Neural cell (in vitro differentiated cells): ENCODE measurements at regions not wholly inside any gene's neighbourhood (a gene's known extent, or its start where the extent isn't known, plus 50 kb on each side); places are given as distances from the start of the nearest gene placed in this dataset.

Source experiments
- H2AFZ ChIP-seq: fragments of 200-600, 300-800 bp; sonication (generic), shearing (Covaris generic); 2 replicates; pipeline ENCODE4 v1.6.0; 2014; ENCODE audit warnings: low read depth, mild to moderate bottlenecking, antibody characterized with exemption, low read length, moderate library complexity
- H3F3A ChIP-seq: fragments of 200-600 bp; shearing (Covaris generic); 2 replicates; pipeline ENCODE4 v1.6.1; 2016; ENCODE audit warnings: mild to moderate bottlenecking, moderate library complexity, mixed read lengths, antibody characterized with exemption, low read length; ENCODE audit not compliant: insufficient read depth, poor library complexity, severe bottlenecking
- H3K27ac ChIP-seq: fragments of 200-600, 300-800 bp; sonication (generic), shearing (Covaris generic); 2 replicates; pipeline ENCODE4 v1.5.1; 2014; ENCODE audit warnings: mild to moderate bottlenecking, low read length, moderate library complexity
- H3K27me3 ChIP-seq: fragments of 300-800, 200-600 bp; sonication (generic), shearing (Covaris generic); 2 replicates; pipeline ENCODE4 v1.6.0; 2014; ENCODE audit warnings: mild to moderate bottlenecking, low read depth, low read length, moderate library complexity; ENCODE audit not compliant: insufficient read depth
- H3K36me3 ChIP-seq: fragments of 300-800, 200-600 bp; sonication (generic), shearing (Covaris generic); 2 replicates; pipeline ENCODE4 v1.5.1; 2014; ENCODE audit warnings: mild to moderate bottlenecking, antibody characterized with exemption, low read length, moderate library complexity; ENCODE audit not compliant: insufficient read depth
- H3K4me2 ChIP-seq: fragments of 300-800, 200-600 bp; sonication (generic), shearing (Covaris generic); 2 replicates; pipeline ENCODE4 v1.6.0; 2014; ENCODE audit warnings: mild to moderate bottlenecking, low read length
- H3K4me3 ChIP-seq: fragments of 300-800, 200-600 bp; sonication (generic), shearing (Covaris generic); 2 replicates; pipeline ENCODE4 v1.5.1; 2014; ENCODE audit warnings: mild to moderate bottlenecking, low read length, moderate library complexity
- H3K79me2 ChIP-seq: fragments of 200-600 bp; shearing (Covaris generic); replicated peaks from 2 replicates; pipeline ENCODE4 v1.6.0; 2014; ENCODE audit warnings: mild to moderate bottlenecking, low read length, moderate library complexity; ENCODE audit not compliant: insufficient read depth
- H3K9ac ChIP-seq: fragments of 300-800, 200-600 bp; sonication (generic), shearing (Covaris generic); 2 replicates; pipeline ENCODE4 v1.6.1; 2016; ENCODE audit warnings: mild to moderate bottlenecking, low read length, mixed read lengths
- H3K9me2 ChIP-seq: fragments of 200-600 bp; shearing (Covaris generic); 2 replicates; pipeline ENCODE4 v1.6.1; 2016; ENCODE audit warnings: mild to moderate bottlenecking, low read length, mixed read lengths; ENCODE audit not compliant: insufficient read depth
- H3K9me3 ChIP-seq: fragments of 200-600, 300-800 bp; sonication (generic), shearing (Covaris generic); 2 replicates; pipeline ENCODE4 v1.6.1; 2016; ENCODE audit warnings: mild to moderate bottlenecking, mixed run types, low read length, moderate library complexity, mixed read lengths
- H4K20me1 ChIP-seq: fragments of 200-600 bp; shearing (Covaris generic); 2 replicates; pipeline ENCODE4 v1.6.1; 2016; ENCODE audit warnings: mild to moderate bottlenecking, mixed run types; ENCODE audit not compliant: insufficient read depth
- CTCF ChIP-seq: fragments of 450-650 bp; IDR thresholded peaks from 2 replicates; pipeline ENCODE4 v1.5.1; 2014; ENCODE audit warnings: antibody characterized with exemption, mild to moderate bottlenecking, moderate library complexity; ENCODE audit not compliant: poor library complexity, severe bottlenecking
- EP300 ChIP-seq: fragments of 450-650 bp; conservative IDR thresholded peaks from 2 replicates; pipeline ENCODE4 v1.6.1; 2014; ENCODE audit warnings: antibody characterized with exemption, mild to moderate bottlenecking, moderate library complexity; ENCODE audit not compliant: poor library complexity, severe bottlenecking
- EZH2 ChIP-seq: fragments of 200-600, 300-800 bp; shearing (Covaris generic), sonication (generic); IDR thresholded peaks from 2 replicates; pipeline ENCODE4 v1.6.1; 2014; ENCODE audit warnings: antibody characterized with exemption, low read length, borderline replicate concordance, mild to moderate bottlenecking; ENCODE audit not compliant: insufficient read depth, poor library complexity, severe bottlenecking
- MXI1 ChIP-seq: fragments of 450-650 bp; conservative IDR thresholded peaks from 2 replicates; pipeline ENCODE4 v1.6.1; 2014; ENCODE audit warnings: antibody characterized with exemption, mild to moderate bottlenecking; ENCODE audit not compliant: poor library complexity, severe bottlenecking
- POLR2AphosphoS5 ChIP-seq: IDR thresholded peaks from 2 replicates; pipeline ENCODE4 v1.6.1; 2012
- RAD21 ChIP-seq: fragments of 450-650 bp; conservative IDR thresholded peaks from 2 replicates; pipeline ENCODE4 v1.6.1; 2014; ENCODE audit warnings: antibody characterized with exemption, mild to moderate bottlenecking, moderate library complexity
- REST ChIP-seq: IDR thresholded peaks from 2 replicates; pipeline ENCODE4 v1.6.1; 2012; ENCODE audit warnings: borderline replicate concordance
- SMC3 ChIP-seq: fragments of 450-650 bp; conservative IDR thresholded peaks from 2 replicates; pipeline ENCODE4 v1.6.1; 2014; ENCODE audit warnings: antibody characterized with exemption, mild to moderate bottlenecking, moderate library complexity; ENCODE audit not compliant: poor library complexity
- TAF1 ChIP-seq: IDR thresholded peaks from 2 replicates; pipeline ENCODE4 v1.6.1; 2012; ENCODE audit warnings: low read depth

GRCh38 chr6:1136827-1137226, 175.1 kb upstream of the FOXQ1 start:
- Histone ChIP-seq H3K4me2 (no peak overlapping the region), H3K9me3 (no peaks in the 10 kb centered on the region), H3K4me3 (no peak overlapping the region), H3K9me2 (no peaks in the 10 kb centered on the region), H2AFZ (no peak overlapping the region), H3K79me2 (no peaks in the 10 kb centered on the region), H3K27me3 (no peaks in the 10 kb centered on the region), H4K20me1 (no peaks in the 10 kb centered on the region), H3K9ac (no peak overlapping the region), H3K27ac (no peak overlapping the region), H3F3A (no peaks in the 10 kb centered on the region), H3K36me3 (no peaks in the 10 kb centered on the region)
- TF ChIP-seq POLR2AphosphoS5 = no peak
- TF ChIP-seq REST = no peak
- no peak for TF ChIP-seq TAF1
- no peak for TF ChIP-seq MXI1
- TF ChIP-seq CTCF = no peak
- TF ChIP-seq SMC3 = no peak
- TF ChIP-seq EP300 = no peak
- no peak for TF ChIP-seq RAD21
- no peak for TF ChIP-seq EZH2

DNA sequence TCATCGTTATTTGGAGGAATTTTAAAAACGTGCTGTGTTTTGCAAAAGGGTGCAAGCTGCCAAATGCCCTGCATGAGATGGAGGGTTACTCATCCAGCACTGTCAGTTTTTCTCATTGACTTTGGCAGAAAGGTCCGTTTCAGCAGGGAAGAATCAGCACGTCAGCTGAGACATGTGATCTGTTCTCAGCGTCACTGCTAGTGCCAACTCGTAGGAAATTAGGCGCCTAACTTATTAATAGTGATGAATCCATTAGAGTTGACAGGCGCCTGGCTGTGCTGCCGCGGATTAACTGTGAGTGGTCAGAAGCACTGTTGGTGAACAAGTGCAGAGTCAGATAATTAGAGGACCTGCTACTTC, 175.5 kb upstream of the FOXQ1 start:
- Histone ChIP-seq H3F3A (no peaks in the 10 kb centered on the region), H3K27me3 (no peaks in the 10 kb centered on the region), H4K20me1 (no peaks in the 10 kb centered on the region), H3K9ac (no peak overlapping the region), H3K4me2 (no peak overlapping the region), H3K27ac (no peak overlapping the region), H3K36me3 (no peaks in the 10 kb centered on the region), H2AFZ (no peak overlapping the region), H3K9me3 (no peaks in the 10 kb centered on the region), H3K4me3 (peak overlapping the region; percentile 16), H3K9me2 (no peaks in the 10 kb centered on the region), H3K79me2 (no peaks in the 10 kb centered on the region)
- TF ChIP-seq RAD21 (no peak), REST (no peak), SMC3 (no peak), EZH2 (no peak), EP300 (no peak), CTCF (no peak), TAF1 (no peak), POLR2AphosphoS5 (no peak), MXI1 (no peak)
